ENCODE measurements at regions not wholly inside any gene's neighbourhood (a gene's known extent, or its start where the extent isn't known, plus 50 kb on each side); places are given as distances from the start of the nearest gene placed in this dataset.

- Mint-ChIP-seq H3K36me3 (no peaks in the 10 kb centered on the region), H3K27me3 (ENCODE audit: low read depth) (no peaks in the 10 kb centered on the region), H3K27ac (no peak overlapping the region), H3K9me3 (no peaks in the 10 kb centered on the region), H3K4me3 (no peak overlapping the region), H3K4me1 (peaks cover 11% of the 10 kb centered on the region)
- CTCF ChIA-PET: no interaction called here
- DNase-seq (ENCODE audit: low spot score) (no peak), ATAC-seq (no peak)
- no peak for TF ChIP-seq MLX (CRISPR knock-in tag; IDR thresholded peaks at IDR 0.05)
- no peak for TF ChIP-seq OVOL2 (CRISPR knock-in tag; IDR thresholded peaks at IDR 0.05; ENCODE audit: borderline replicate concordance)
- TF ChIP-seq ZNF671 (CRISPR knock-in tag; IDR thresholded peaks at IDR 0.05): no peak
- TF ChIP-seq NFE2L1 (CRISPR knock-in tag; IDR thresholded peaks at IDR 0.05): no peak
- TF ChIP-seq TCF7 (CRISPR knock-in tag; IDR thresholded peaks at IDR 0.05; ENCODE audit: low read depth): no peak
- TF ChIP-seq KAT7 (CRISPR knock-in tag; IDR thresholded peaks at IDR 0.05; ENCODE audit: borderline replicate concordance): no peak
- no peak for TF ChIP-seq JAZF1 (CRISPR knock-in tag; IDR thresholded peaks at IDR 0.05)
- no peak for TF ChIP-seq ZNF416 (CRISPR knock-in tag; IDR thresholded peaks at IDR 0.05)
- no peak for TF ChIP-seq ZNF232 (CRISPR knock-in tag; IDR thresholded peaks at IDR 0.05)
- TF ChIP-seq TEAD4 (CRISPR knock-in tag; IDR thresholded peaks at IDR 0.05): no peak
- POLR2A ChIA-PET: no interaction called here
Measured at GRCh38 chrX:139078761-139079280, 367.3 kb upstream of the FGF13 start.

GRCh38 chrX:139078342-139078741 lies 366.8 kb upstream of the FGF13 start:
- DNase-seq (ENCODE audit: low spot score): no peak
- ChIA-PET POLR2A (no interaction called here), CTCF (no interaction called here)
- TF ChIP-seq ZNF281 (CRISPR knock-in tag; IDR thresholded peaks at IDR 0.05) (no peak), NR1H2 (CRISPR knock-in tag; IDR thresholded peaks at IDR 0.05) (no peak), FOXP1 (CRISPR knock-in tag; IDR thresholded peaks at IDR 0.05; ENCODE audit: borderline replicate concordance) (no peak), HMGXB4 (CRISPR knock-in tag; IDR thresholded peaks at IDR 0.05) (no peak), AR (CRISPR knock-in tag; IDR thresholded peaks at IDR 0.05) (no peak), ATF6 (CRISPR knock-in tag; IDR thresholded peaks at IDR 0.05) (no peak), GTF2I (CRISPR knock-in tag; conservative IDR thresholded peaks at IDR 0.05) (no peak), RORB (CRISPR knock-in tag; IDR thresholded peaks at IDR 0.05) (no peak), ERG (CRISPR knock-in tag; IDR thresholded peaks at IDR 0.05) (no peak), CBFB (CRISPR knock-in tag; IDR thresholded peaks at IDR 0.05; ENCODE audit: low read depth) (no peak), KAT7 (CRISPR knock-in tag; IDR thresholded peaks at IDR 0.05; ENCODE audit: borderline replicate concordance) (no peak), ATF1 (CRISPR knock-in tag; IDR thresholded peaks at IDR 0.05) (no peak)
- H3K9me3 Mint-ChIP-seq: no peaks in the 10 kb centered on the region
- H3K4me1 Mint-ChIP-seq: peaks cover 11% of the 10 kb centered on the region
- H3K27me3 Mint-ChIP-seq (ENCODE audit: low read depth): no peaks in the 10 kb centered on the region
- H3K36me3 Mint-ChIP-seq: no peaks in the 10 kb centered on the region
- no peak overlapping the region for H3K4me3 Mint-ChIP-seq
- ATAC-seq: no peak
- no peak overlapping the region for H3K27ac Mint-ChIP-seq

All from WTC11 (cell line).